Activated CD8-positive, alpha-beta T cell treated with anti-CD3 and anti-CD28 coated beads, Interleukin-2, amount 10 ng/mL, durations not matched to agents 7 days and 5 days (primary cell): ENCODE measurements at regions not wholly inside any gene's neighbourhood (a gene's known extent, or its start where the extent isn't known, plus 50 kb on each side); places are given as distances from the start of the nearest gene placed in this dataset.

Experiments used
- ATAC-seq: fragments of 150-1000 bp; cut with Tn5 transposase; one replicate; pipeline ENCODE4 v1.10.0; 2021; ENCODE audit warnings: moderate library complexity
- CTCF ChIA-PET: fragments of 350-600 bp; sonication (Branson Sonifier 250); formaldehyde crosslinking; loops from one replicate; lab custom pipeline; 2021; ENCODE audit warnings: antibody characterized with exemption; lab: Charles Lee
- POLR2A ChIA-PET: fragments of 350-600 bp; sonication (Branson Sonifier 250); formaldehyde crosslinking; loops from one replicate; lab custom pipeline; 2021; ENCODE audit warnings: antibody characterized with exemption; lab: Charles Lee
- DNase-seq: peaks from one replicate; pipeline ENCODE4 v3.0.0-alpha.2; 2020
- H3K27ac Mint-ChIP-seq: one replicate; pipeline ENCODE4 v1.8.0; 2021; ENCODE audit warnings: mild to moderate bottlenecking, mixed read lengths
- H3K27me3 Mint-ChIP-seq: one replicate; pipeline ENCODE4 v1.8.0; 2021; ENCODE audit warnings: low read depth, mixed read lengths
- H3K36me3 Mint-ChIP-seq: one replicate; pipeline ENCODE4 v1.8.0; 2021; ENCODE audit warnings: low read depth, mixed read lengths
- H3K4me1 Mint-ChIP-seq: one replicate; pipeline ENCODE4 v1.8.0; 2021; ENCODE audit warnings: low read depth, mixed read lengths
- H3K4me3 Mint-ChIP-seq: one replicate; pipeline ENCODE4 v1.8.0; 2021; ENCODE audit warnings: mild to moderate bottlenecking, mixed read lengths
- H3K9me3 Mint-ChIP-seq: one replicate; pipeline ENCODE4 v1.8.0; 2022; ENCODE audit warnings: mixed read lengths; ENCODE audit not compliant: insufficient read depth

DNA sequence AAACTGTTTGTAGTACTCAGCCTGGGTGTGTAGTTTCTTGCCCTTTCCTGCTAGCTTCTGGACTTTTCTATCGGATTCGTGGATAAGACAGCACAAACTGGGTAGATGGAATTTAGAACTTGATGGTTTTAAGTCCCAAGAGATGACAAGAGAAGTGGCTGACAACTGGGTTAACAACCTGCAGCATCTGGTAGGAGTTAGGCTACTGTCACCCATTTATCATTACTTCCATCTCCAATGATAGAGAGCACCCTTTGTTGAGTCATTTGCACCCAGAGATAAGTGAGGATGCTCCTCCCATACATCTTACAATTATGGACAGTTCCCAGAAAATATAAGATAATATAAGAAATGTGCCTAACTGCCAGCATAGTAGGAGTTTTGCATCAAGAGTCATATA lies 50.2 kb upstream of the FLRT2 start:
- no peaks in the 10 kb centered on the region for H3K27me3 Mint-ChIP-seq
- no peak overlapping the region for H3K27ac Mint-ChIP-seq
- POLR2A ChIA-PET: no interaction called here
- no peaks in the 10 kb centered on the region for H3K4me1 Mint-ChIP-seq
- no peak overlapping the region for H3K4me3 Mint-ChIP-seq
- CTCF ChIA-PET: no interaction called here
- no peak for DNase-seq
- H3K9me3 Mint-ChIP-seq: no peaks in the 10 kb centered on the region
- no peak for ATAC-seq
- no peaks in the 10 kb centered on the region for H3K36me3 Mint-ChIP-seq
